Lower leg skin (tissue), 3 donors: ENCODE measurements at regions not wholly inside any gene's neighbourhood (a gene's known extent, or its start where the extent isn't known, plus 50 kb on each side); places are given as distances from the start of the nearest gene placed in this dataset.

Experiments
- POLR2A ChIP-seq, 2 donors: fragments of 450-650 bp; IDR thresholded peaks; one replicate each; pipeline ENCODE4 v1.6.1; 2016 to 2017; ENCODE audit warnings: antibody characterized with exemption in 2 of 2, mild to moderate bottlenecking in 1 of 2, moderate library complexity in 1 of 2
- TF ChIP-seq, protein P1 (sequence below), 3 donors: fragments of 450-650 bp; IDR thresholded peaks; one replicate each; pipeline ENCODE4 v1.5.1; 2016; ENCODE audit warnings: antibody characterized with exemption in 3 of 3, mild to moderate bottlenecking in 3 of 3, moderate library complexity in 2 of 3

DNA sequence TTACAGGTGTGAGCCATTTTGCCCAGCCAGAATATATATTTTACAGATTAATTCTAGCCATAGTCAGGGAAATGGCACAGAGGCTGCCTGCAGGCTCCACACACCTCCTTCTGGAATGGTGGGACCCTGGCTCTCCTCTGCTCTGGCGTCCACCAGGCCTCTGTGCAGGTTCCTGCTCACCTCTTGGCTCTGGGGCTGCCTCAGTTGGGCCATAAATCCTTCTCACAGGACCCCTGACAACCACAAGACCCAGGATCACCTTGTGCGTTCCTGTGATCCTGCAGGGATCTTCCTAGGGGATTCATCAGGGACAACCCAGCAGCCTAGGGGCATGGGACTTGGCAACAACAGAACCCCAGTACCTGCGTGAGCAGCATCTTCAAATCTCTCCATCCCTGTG lies 93.0 kb upstream of the FSTL4 start:
- TF ChIP-seq POLR2A (IDR thresholded peaks at IDR 0.05): no peak
- TF ChIP-seq, protein P1, sequence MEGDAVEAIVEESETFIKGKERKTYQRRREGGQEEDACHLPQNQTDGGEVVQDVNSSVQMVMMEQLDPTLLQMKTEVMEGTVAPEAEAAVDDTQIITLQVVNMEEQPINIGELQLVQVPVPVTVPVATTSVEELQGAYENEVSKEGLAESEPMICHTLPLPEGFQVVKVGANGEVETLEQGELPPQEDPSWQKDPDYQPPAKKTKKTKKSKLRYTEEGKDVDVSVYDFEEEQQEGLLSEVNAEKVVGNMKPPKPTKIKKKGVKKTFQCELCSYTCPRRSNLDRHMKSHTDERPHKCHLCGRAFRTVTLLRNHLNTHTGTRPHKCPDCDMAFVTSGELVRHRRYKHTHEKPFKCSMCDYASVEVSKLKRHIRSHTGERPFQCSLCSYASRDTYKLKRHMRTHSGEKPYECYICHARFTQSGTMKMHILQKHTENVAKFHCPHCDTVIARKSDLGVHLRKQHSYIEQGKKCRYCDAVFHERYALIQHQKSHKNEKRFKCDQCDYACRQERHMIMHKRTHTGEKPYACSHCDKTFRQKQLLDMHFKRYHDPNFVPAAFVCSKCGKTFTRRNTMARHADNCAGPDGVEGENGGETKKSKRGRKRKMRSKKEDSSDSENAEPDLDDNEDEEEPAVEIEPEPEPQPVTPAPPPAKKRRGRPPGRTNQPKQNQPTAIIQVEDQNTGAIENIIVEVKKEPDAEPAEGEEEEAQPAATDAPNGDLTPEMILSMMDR (IDR thresholded peaks at IDR 0.05): no peak
